ENCODE measurements at regions not wholly inside any gene's neighbourhood (a gene's known extent, or its start where the extent isn't known, plus 50 kb on each side); places are given as distances from the start of the nearest gene placed in this dataset.

GRCh38 chr13:22625691-22626090 is 555.1 kb upstream of the SGCG start:
- no peak overlapping the region for H3K4ac ChIP-seq (replicated peaks; ENCODE audit: insufficient read length, low read depth, low read length)
- H3K79me1 ChIP-seq (ENCODE audit: low read depth, low read length) = no peaks in the 10 kb centered on the region
- H4K91ac ChIP-seq (replicated peaks; ENCODE audit: insufficient read length, low read length) = no peak overlapping the region
- POLR2A ChIA-PET (ENCODE audit: partially characterized antibody) = no interaction called here
- H3K23me2 ChIP-seq (ENCODE audit: low read depth, low read length) = no peaks in the 10 kb centered on the region
- no peak overlapping the region for H2BK5ac ChIP-seq (ENCODE audit: low read depth, low read length)
- H3K9ac ChIP-seq (replicated peaks in 1 of 4; ENCODE audit: extremely low read depth in 1 of 4, low read depth in 3 of 4, low read length in 3 of 4) = no peak overlapping the region
- no peak overlapping the region for H3K4me2 ChIP-seq (ENCODE audit: insufficient read depth in 1 of 2, low read depth in 2 of 2, low read length in 2 of 2)
- H3K23ac ChIP-seq (ENCODE audit: insufficient read length) = no peak overlapping the region
- H2AK5ac ChIP-seq (ENCODE audit: low read depth, low read length) = no peak overlapping the region
- no peak overlapping the region for H3K14ac ChIP-seq (ENCODE audit: insufficient read length)
- no peak overlapping the region for H4K8ac ChIP-seq (ENCODE audit: extremely low read depth, insufficient read depth, low read length)
- no peak overlapping the region for H2BK15ac ChIP-seq (ENCODE audit: low read length)
- no peak overlapping the region for H2AFZ ChIP-seq (ENCODE audit: low read length)
- CTCF ChIA-PET (ENCODE audit: partially characterized antibody) = no interaction called here
- no peaks in the 10 kb centered on the region for H4K20me1 ChIP-seq (replicated peaks in 1 of 2; ENCODE audit: control insufficient read depth in 1 of 2, insufficient read depth in 2 of 2, low read length in 2 of 2)
- H3K27ac ChIP-seq (ENCODE audit: low read depth, low read length) = no peak overlapping the region
- WGBS, 2 experiments (ENCODE audit: extremely low coverage in 1 of 2, insufficient coverage in 1 of 2, insufficient read length in 1 of 2, insufficient replicate concordance in 2 of 2, low coverage in 1 of 2, low lambda C conversion rate in 2 of 2, missing lambda C conversion rate in 1 of 2) = 91% methylated on average over 5 of the region's 5 CpGs; no CpG with 5 or more reads in 1 of the 2 experiments
- no peak overlapping the region for H4K5ac ChIP-seq (ENCODE audit: insufficient read length, low read depth, low read length)
- no peaks in the 10 kb centered on the region for H3K4me1 ChIP-seq (replicated peaks in 1 of 4; ENCODE audit: control insufficient read depth in 3 of 4, insufficient read depth in 4 of 4, low read length in 3 of 4)
- H2BK12ac ChIP-seq (ENCODE audit: low read depth, low read length) = no peak overlapping the region
- H3K56ac ChIP-seq (replicated peaks; ENCODE audit: insufficient read length, low read depth, low read length) = no peak overlapping the region
- H2BK120ac ChIP-seq (replicated peaks; ENCODE audit: low read depth, low read length) = no peak overlapping the region
- H3K36me3 ChIP-seq (ENCODE audit: control insufficient read depth in 2 of 4, insufficient read depth in 4 of 4, low read length in 3 of 4) = no peaks in the 10 kb centered on the region
- DNase-seq (ENCODE audit: low read depth in 1 of 2, low spot score in 2 of 2) (no peak), FAIRE-seq (no peak)
- no peak overlapping the region for H2BK20ac ChIP-seq (ENCODE audit: low read length)
- no peak overlapping the region for H3K4me3 ChIP-seq (ENCODE audit: extremely low read depth in 1 of 4, insufficient read depth in 2 of 4, low read depth in 3 of 4, low read length in 4 of 4)
- H3K79me2 ChIP-seq (ENCODE audit: control insufficient read depth in 1 of 2, insufficient read depth in 2 of 2, low read length in 2 of 2) = no peaks in the 10 kb centered on the region
- no peaks in the 10 kb centered on the region for H3K27me3 ChIP-seq (replicated peaks in 1 of 4; ENCODE audit: control insufficient read depth in 3 of 4, extremely low read depth in 1 of 4, insufficient read depth in 3 of 4, low read length in 3 of 4)
- H3K9me3 ChIP-seq (ENCODE audit: insufficient read depth in 2 of 2, low read depth in 1 of 2, low read length in 1 of 2) = 0 out of 4 replicates have a peak, but pooled peaks cover 0 to 4% of the 10 kb centered on the region in 2 experiments
- H3K18ac ChIP-seq (ENCODE audit: extremely low read depth, low read length) = no peak overlapping the region
- TF ChIP-seq RBBP5 (IDR thresholded peaks at IDR 0.05; ENCODE audit: borderline replicate concordance, low read depth, low read length) (no peak), POLR2A (IDR thresholded peaks at IDR 0.05; ENCODE audit: control extremely low read depth in 1 of 2, low read depth in 2 of 2, low read length in 2 of 2) (no peak), SUZ12 (IDR thresholded peaks at IDR 0.05; ENCODE audit: low read length) (no peak), SP1 (IDR thresholded peaks at IDR 0.05; ENCODE audit: low read depth, low read length) (no peak), TAF7 (optimal IDR thresholded peaks at IDR 0.05; ENCODE audit: borderline replicate concordance, low read depth, low read length) (no peak), ZNF274 (IDR thresholded peaks at IDR 0.05; ENCODE audit: borderline replicate concordance, extremely low read depth, low read length) (no peak), BCL11A (IDR thresholded peaks at IDR 0.05; ENCODE audit: low read depth in 2 of 2, low read length in 2 of 2) (no peak), HDAC6 (IDR thresholded peaks at IDR 0.05; ENCODE audit: low read depth, low read length) (no peak), CTCF (IDR thresholded peaks at IDR 0.05; ENCODE audit: control extremely low read depth in 1 of 3, insufficient read depth in 1 of 3, low read depth in 1 of 3, low read length in 3 of 3) (no peak), PHF8 (conservative IDR thresholded peaks at IDR 0.05; ENCODE audit: low read depth, low read length) (no peak), RXRA (IDR thresholded peaks at IDR 0.05; ENCODE audit: insufficient read depth, low read depth, low read length) (no peak), KDM5A (IDR thresholded peaks at IDR 0.05; ENCODE audit: low read length) (no peak), CHD1 (IDR thresholded peaks at IDR 0.05; ENCODE audit: low read depth, low read length) (no peak)
